ENCODE measurements at regions not wholly inside any gene's neighbourhood (a gene's known extent, or its start where the extent isn't known, plus 50 kb on each side); places are given as distances from the start of the nearest gene placed in this dataset.

GRCh38 chr14:54023027-54023426 lies 66.4 kb upstream of the BMP4 start:
- TF ChIP-seq POLR2A (IDR thresholded peaks at IDR 0.05) (no peak), POLR2AphosphoS5 (IDR thresholded peaks at IDR 0.05) (no peak), CTCF (IDR thresholded peaks at IDR 0.05) (no peak), EP300 (IDR thresholded peaks at IDR 0.05) (no peak)
